Heart right ventricle (tissue), 16 donors: ENCODE measurements at regions not wholly inside any gene's neighbourhood (a gene's known extent, or its start where the extent isn't known, plus 50 kb on each side); places are given as distances from the start of the nearest gene placed in this dataset.

Experiments
- ATAC-seq, 8 donors: fragments of 200-7000 bp; cut with Tn5 transposase; one replicate each; pipeline ENCODE4 v1.9.1; 2020; ENCODE audit warnings: mild to moderate bottlenecking in 8 of 8, moderate library complexity in 8 of 8, moderate number of reproducible peaks in 1 of 8
- DNase-seq, 2 donors: peaks; one replicate each; pipeline ENCODE4 v3.0.0-alpha.2; 2020
- H3K27ac ChIP-seq, 10 donors: fragments of 200-600 bp; sonication (generic) in 2 of 10; one replicate each; pipeline versions ENCODE4 v1.5.0 to v1.8.0; 2020 to 2022; ENCODE audit warnings: mild to moderate bottlenecking in 3 of 10
- H3K27me3 ChIP-seq, 7 donors: fragments of 200-600 bp; one replicate each; pipeline ENCODE4 v1.8.0; 2021 to 2022; ENCODE audit warnings: mild to moderate bottlenecking in 2 of 7
- H3K36me3 ChIP-seq, 9 donors: fragments of 200-600 bp; sonication (generic) in 1 of 9; one replicate each; pipeline versions ENCODE4 v1.5.0 to v1.8.0; 2020 to 2022; ENCODE audit warnings: mild to moderate bottlenecking in 2 of 9
- H3K4me1 ChIP-seq, 9 donors: fragments of 200-600 bp; sonication (generic) in 1 of 9; one replicate each; pipeline versions ENCODE4 v1.5.0 to v1.8.0; 2020 to 2022; ENCODE audit warnings: mild to moderate bottlenecking in 4 of 9
- H3K4me3 ChIP-seq, 10 donors: fragments of 200-600 bp; sonication (generic) in 2 of 10; one replicate each; pipeline versions ENCODE4 v1.5.0 to v1.8.0; 2020 to 2022; ENCODE audit warnings: mild to moderate bottlenecking in 7 of 10, moderate library complexity in 2 of 10
- H3K9me3 ChIP-seq, 11 donors: fragments of 200-600 bp in 10 of 11; sonication (generic) in 2 of 11; one replicate each; pipeline versions ENCODE4 v1.5.0 to v1.8.0; 2013 to 2022; ENCODE audit warnings: mild to moderate bottlenecking in 2 of 11, control low read depth in 1 of 11, moderate library complexity in 1 of 11
- CTCF ChIP-seq, 9 donors: fragments of 200-600 bp; sonication (generic) in 2 of 9; IDR thresholded peaks; one replicate each; pipeline versions ENCODE4 v1.5.0 to v1.8.0; 2021 to 2022; ENCODE audit warnings: antibody characterized with exemption in 9 of 9, mild to moderate bottlenecking in 5 of 9, moderate library complexity in 1 of 9
- WGBS, 2 donors: extraction: QIAGEN DNeasy Blood & Tissue Kit; methylation state at CpG; one replicate each; pipeline ENCODE4 v1.1.7; 2013; ENCODE audit warnings: inconsistent platforms in 1 of 2; 5-methylcytosine and 5-hydroxymethylcytosine counted together
- intact Hi-C, 10 donors: fragments of 100-400 bp; cut with DNase I; formaldehyde crosslinking; loops; one replicate each; pipeline versions ENCODE4 v1.11.1 to v1.14.2; 2022
- donor health status: Arrhythmogenic right ventricular cardiomyopathy.
- donor health status: ischemic (EF 13 %, LVEDD 7.1; RV severe dilation, severe dysfunction).
- donor health status: healthy with polysubstance abuse.
- donor health status: DM: no; HTN: yes; CAD: no.
- donor health status: DM: no; HTN: no; CAD: no.
- donor health status: ischemic (EF 25% LVEDD 6.9; RV normal size, moderate dysfunction).
- donor health status: ischemic (EF 25% LVEDD 5.7; RV mildly dilated, moderate dysfunction).
- donor health status: healthy.
- donor health status: DM: yes; HTN: yes; CAD: no.
- donor health status: Ischemic cardiomyopathy.
- donor health status: ischemic (EF 35%, LVEDD 5.7; RV mildly dilated, moderate dysfunction).
- donor health status: nonischemic (EF 11% LVEDD 7.7; RV severe dilation, severe dysfunction).
- donor health status: DM: yes; HTN: yes; CAD: no.
- donor health status: PGD.
- donor health status: ischemic (EF 29% LVEDD 5.4; RV normal size, mild dysfunction).
- donor health status: nonischemic (EF 23%, LVEDD 6.1; RV moderate dilation, normal function).

GRCh38 chr10:29135337-29135736, 153.5 kb upstream of the LYZL1 start:
- Histone ChIP-seq H3K4me3 (no peak overlapping the region), H3K27me3 (no peaks in the 10 kb centered on the region), H3K4me1 (peaks cover 0 to 18% (median 14%) of the 10 kb centered on the region in 9 donors), H3K27ac (no peak overlapping the region), H3K36me3 (no peaks in the 10 kb centered on the region), H3K9me3 (no peaks in the 10 kb centered on the region)
- no peak for ATAC-seq
- 81 to 82% methylated on average over 3 of the region's 3 CpGs for WGBS, 2 donors
- intact Hi-C loops: loop anchor here in 2 of 10 donors (10.0 kb wide), 1 partner anchor 169 kb away; no protein-coding TSS in a partner anchor
- no peak for TF ChIP-seq CTCF (IDR thresholded peaks at IDR 0.05)
- DNase-seq: no peak

GRCh38 chr10:29136411-29136810, 152.5 kb upstream of the LYZL1 start:
- TF ChIP-seq CTCF (IDR thresholded peaks at IDR 0.05): no peak
- no peak overlapping the region for H3K27ac ChIP-seq
- WGBS, 2 donors: 87 to 95% methylated on average over 3 of the region's 3 CpGs
- H3K36me3 ChIP-seq: no peaks in the 10 kb centered on the region
- no peaks in the 10 kb centered on the region for H3K27me3 ChIP-seq
- no peak for ATAC-seq
- peaks cover 0 to 18% (median 14%) of the 10 kb centered on the region in 9 donors for H3K4me1 ChIP-seq
- intact Hi-C loops: loop anchor here in 2 of 10 donors (10.0 kb wide), 1 partner anchor 168 kb away; no protein-coding TSS in a partner anchor
- no peak for DNase-seq
- H3K4me3 ChIP-seq: no peak overlapping the region
- H3K9me3 ChIP-seq: no peaks in the 10 kb centered on the region

GRCh38 chr10:29140151-29140550, 148.7 kb upstream of the LYZL1 start:
- H3K4me1 ChIP-seq: no peaks in the 10 kb centered on the region
- 53 to 60% methylated on average over 1 of the region's 1 CpG for WGBS, 2 donors
- intact Hi-C loops: no loop called here
- no peaks in the 10 kb centered on the region for H3K9me3 ChIP-seq
- DNase-seq (no peak), ATAC-seq (no peak)
- H3K27me3 ChIP-seq: no peaks in the 10 kb centered on the region
- no peak overlapping the region for H3K27ac ChIP-seq
- H3K36me3 ChIP-seq: no peaks in the 10 kb centered on the region
- H3K4me3 ChIP-seq: no peak overlapping the region
- no peak for TF ChIP-seq CTCF (IDR thresholded peaks at IDR 0.05)

GRCh38 chr10:29140991-29141390, 147.9 kb upstream of the LYZL1 start:
- DNase-seq: no peak
- Histone ChIP-seq H3K27ac (no peak overlapping the region), H3K27me3 (no peaks in the 10 kb centered on the region), H3K36me3 (no peaks in the 10 kb centered on the region), H3K9me3 (no peaks in the 10 kb centered on the region), H3K4me3 (no peak overlapping the region), H3K4me1 (no peaks in the 10 kb centered on the region)
- intact Hi-C loops: no loop called here
- TF ChIP-seq CTCF (IDR thresholded peaks at IDR 0.05): no peak
- no peak for ATAC-seq
- 78 to 85% methylated on average over 2 of the region's 2 CpGs for WGBS, 2 donors
